Transverse colon (tissue), 4 donors: ENCODE measurements at regions not wholly inside any gene's neighbourhood (a gene's known extent, or its start where the extent isn't known, plus 50 kb on each side); places are given as distances from the start of the nearest gene placed in this dataset.

Experiments
- DNase-seq: peaks from one replicate; pipeline ENCODE4 v3.0.0-alpha.2; 2019
- H3K27ac ChIP-seq, 4 donors: fragments of 200-600 bp; sonication (generic); 2 replicates each; pipeline ENCODE4 v1.5.1; 2016 to 2018; ENCODE audit warnings: inconsistent platforms in 4 of 4
- H3K27me3 ChIP-seq: fragments of 200-600 bp; sonication (generic); 2 replicates; pipeline ENCODE4 v1.5.1; 2017; ENCODE audit warnings: inconsistent platforms
- H3K36me3 ChIP-seq, 4 donors: fragments of 200-600 bp; sonication (generic); 2 replicates each; pipeline ENCODE4 v1.5.1; 2017 to 2019; ENCODE audit warnings: inconsistent platforms in 4 of 4
- H3K4me1 ChIP-seq, 4 donors: fragments of 200-600 bp; sonication (generic); 2 replicates each; pipeline ENCODE4 v1.5.1; 2017 to 2020; ENCODE audit warnings: inconsistent platforms in 4 of 4
- H3K4me3 ChIP-seq, 4 donors: fragments of 200-600 bp; sonication (generic); 1 replicate in 1 of 4; 2 replicates in 3 of 4; pipeline versions ENCODE4 v1.5.1 to v1.6.1; 2017 to 2019; ENCODE audit warnings: inconsistent platforms in 4 of 4
- H3K9me3 ChIP-seq, 2 donors: fragments of 200-600 bp; sonication (generic); 2 replicates each; pipeline ENCODE4 v1.5.1; 2017 to 2019; ENCODE audit warnings: inconsistent platforms in 2 of 2
- EP300 ChIP-seq: sonication (generic); formaldehyde crosslinking; IDR thresholded peaks from one replicate; pipeline ENCODE4 v1.6.1; 2017; ENCODE audit warnings: antibody characterized with exemption, low read depth
- POLR2A ChIP-seq: fragments of 450-650 bp; IDR thresholded peaks from one replicate; pipeline ENCODE4 v1.6.1; 2016; ENCODE audit warnings: antibody characterized with exemption, mild to moderate bottlenecking, moderate library complexity
- POLR2AphosphoS5 ChIP-seq, 3 donors: sonication (generic); formaldehyde crosslinking; IDR thresholded peaks; one replicate each; pipeline ENCODE4 v1.6.1; 2016; ENCODE audit warnings: antibody characterized with exemption in 3 of 3
- WGBS, 2 donors: methylation state at CpG; one replicate each; pipeline ENCODE4 v1.1.5; 2018; ENCODE audit warnings: low coverage in 1 of 2; 5-methylcytosine and 5-hydroxymethylcytosine counted together
- in situ Hi-C, 4 donors: fragments of 200-750 bp; cut with MboI; loops; one replicate each; pipeline versions ENCODE4 v1.15.0 to v1.15.1; 2017; ENCODE audit warnings: low sequenced_read_pairs in 3 of 4, low pct_ligation_motif_present in 1 of 4, low pct_unique_long_range_greater_than_20kb in 1 of 4
- intact Hi-C: fragments of 100-400 bp; cut with DNase I; formaldehyde crosslinking; loops from one replicate; pipeline ENCODE4 v1.15.1; 2023; ENCODE audit warnings: low total_unique reads
- TF ChIP-seq, protein P1 (sequence below), 5 experiments: fragments of 200-600 bp in 3 of 5; fragments of 450-650 bp in 2 of 5; sonication (generic) in 3 of 5; IDR thresholded peaks; 1 replicate in 2 of 5; 2 replicates in 3 of 5; pipeline ENCODE4 v1.5.1; 2016 to 2017; ENCODE audit warnings: antibody characterized with exemption in 5 of 5, inconsistent platforms in 3 of 5, mild to moderate bottlenecking in 2 of 5, moderate library complexity in 1 of 5

DNA sequence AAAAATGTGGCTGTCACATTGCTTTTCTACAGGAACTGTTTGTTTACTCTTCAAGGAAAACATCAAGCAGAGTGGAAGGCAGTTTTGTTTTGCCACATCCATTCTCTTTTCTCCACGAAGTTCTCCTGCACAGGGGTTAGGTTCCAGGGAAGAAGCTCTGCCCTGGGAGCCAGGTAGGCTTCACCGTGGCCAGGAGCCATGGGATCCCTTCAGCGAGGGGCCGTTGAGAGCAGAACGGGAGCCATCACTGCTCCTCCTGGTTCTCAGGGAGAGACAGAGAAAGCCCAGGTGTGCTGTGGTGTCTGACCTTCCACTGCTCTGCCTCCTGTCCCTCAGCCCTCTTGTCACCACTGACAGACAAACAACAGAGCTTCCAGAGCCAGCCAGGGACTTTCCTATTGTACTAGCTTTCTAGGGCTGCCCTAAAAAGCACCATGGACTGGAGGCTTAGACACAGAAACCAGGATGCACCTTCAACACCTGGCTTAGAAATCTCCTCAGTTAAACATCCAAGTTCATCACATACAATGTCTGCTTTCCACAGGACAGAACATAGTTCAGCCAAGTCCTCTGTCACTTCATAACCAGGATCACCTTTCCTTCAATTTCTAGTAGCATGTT is 75.6 kb upstream of the SLC22A23 start:
- H3K4me1 ChIP-seq = peaks cover 0 to 5% (median 0%) of the 10 kb centered on the region in 4 donors
- intact Hi-C loops = no loop called here
- DNase-seq = no peak
- H3K4me3 ChIP-seq = no peak overlapping the region
- WGBS, 2 donors = 70% methylated on average over 5 of the region's 5 CpGs; no CpG with 5 or more reads in 1 of the 2 donors
- H3K36me3 ChIP-seq = no peaks in the 10 kb centered on the region
- TF ChIP-seq EP300 = no peak
- no peak for TF ChIP-seq POLR2A
- TF ChIP-seq POLR2AphosphoS5 (IDR thresholded peaks at IDR 0.05) = no peak
- TF ChIP-seq, protein P1, sequence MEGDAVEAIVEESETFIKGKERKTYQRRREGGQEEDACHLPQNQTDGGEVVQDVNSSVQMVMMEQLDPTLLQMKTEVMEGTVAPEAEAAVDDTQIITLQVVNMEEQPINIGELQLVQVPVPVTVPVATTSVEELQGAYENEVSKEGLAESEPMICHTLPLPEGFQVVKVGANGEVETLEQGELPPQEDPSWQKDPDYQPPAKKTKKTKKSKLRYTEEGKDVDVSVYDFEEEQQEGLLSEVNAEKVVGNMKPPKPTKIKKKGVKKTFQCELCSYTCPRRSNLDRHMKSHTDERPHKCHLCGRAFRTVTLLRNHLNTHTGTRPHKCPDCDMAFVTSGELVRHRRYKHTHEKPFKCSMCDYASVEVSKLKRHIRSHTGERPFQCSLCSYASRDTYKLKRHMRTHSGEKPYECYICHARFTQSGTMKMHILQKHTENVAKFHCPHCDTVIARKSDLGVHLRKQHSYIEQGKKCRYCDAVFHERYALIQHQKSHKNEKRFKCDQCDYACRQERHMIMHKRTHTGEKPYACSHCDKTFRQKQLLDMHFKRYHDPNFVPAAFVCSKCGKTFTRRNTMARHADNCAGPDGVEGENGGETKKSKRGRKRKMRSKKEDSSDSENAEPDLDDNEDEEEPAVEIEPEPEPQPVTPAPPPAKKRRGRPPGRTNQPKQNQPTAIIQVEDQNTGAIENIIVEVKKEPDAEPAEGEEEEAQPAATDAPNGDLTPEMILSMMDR (IDR thresholded peaks at IDR 0.05) = no peak
- H3K27ac ChIP-seq = no peak overlapping the region
- H3K9me3 ChIP-seq = no peaks in the 10 kb centered on the region
- in situ Hi-C loops = no loop called here
- H3K27me3 ChIP-seq = no peaks in the 10 kb centered on the region

DNA sequence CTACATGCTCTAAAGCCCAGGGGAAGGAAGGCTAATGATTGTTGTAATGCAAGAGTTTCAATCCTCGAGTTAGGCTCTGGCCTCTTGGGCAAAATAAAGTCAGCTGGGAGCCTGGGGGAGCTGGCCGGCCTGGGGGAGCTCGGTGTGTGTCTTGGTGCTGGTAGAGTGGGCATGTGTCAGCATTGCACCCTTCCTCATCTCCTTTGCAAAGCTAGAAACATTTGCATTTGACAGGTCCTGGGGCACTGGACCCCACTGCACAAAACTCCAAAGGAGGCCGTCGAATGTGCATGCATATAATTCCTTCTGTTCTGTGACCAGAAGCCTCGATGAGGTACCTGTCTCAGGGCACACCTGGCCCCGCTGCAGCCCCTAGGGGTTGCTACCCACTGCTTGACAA is 74.6 kb upstream of the SLC22A23 start:
- no peaks in the 10 kb centered on the region for H3K27me3 ChIP-seq
- intact Hi-C loops (no loop called here), in situ Hi-C loops (no loop called here)
- no peaks in the 10 kb centered on the region for H3K9me3 ChIP-seq
- H3K4me3 ChIP-seq = no peak overlapping the region
- TF ChIP-seq, protein P1 (IDR thresholded peaks at IDR 0.05) = no peak
- no peak for TF ChIP-seq POLR2A
- TF ChIP-seq EP300 = no peak
- no peak for TF ChIP-seq POLR2AphosphoS5 (IDR thresholded peaks at IDR 0.05)
- H3K4me1 ChIP-seq = peaks cover 0 to 5% (median 0%) of the 10 kb centered on the region in 4 donors
- no peaks in the 10 kb centered on the region for H3K36me3 ChIP-seq
- DNase-seq = no peak
- 90% methylated on average over 7 of the region's 7 CpGs; no CpG with 5 or more reads in 1 of the 2 donors for WGBS, 2 donors
- H3K27ac ChIP-seq = no peak overlapping the region

DNA sequence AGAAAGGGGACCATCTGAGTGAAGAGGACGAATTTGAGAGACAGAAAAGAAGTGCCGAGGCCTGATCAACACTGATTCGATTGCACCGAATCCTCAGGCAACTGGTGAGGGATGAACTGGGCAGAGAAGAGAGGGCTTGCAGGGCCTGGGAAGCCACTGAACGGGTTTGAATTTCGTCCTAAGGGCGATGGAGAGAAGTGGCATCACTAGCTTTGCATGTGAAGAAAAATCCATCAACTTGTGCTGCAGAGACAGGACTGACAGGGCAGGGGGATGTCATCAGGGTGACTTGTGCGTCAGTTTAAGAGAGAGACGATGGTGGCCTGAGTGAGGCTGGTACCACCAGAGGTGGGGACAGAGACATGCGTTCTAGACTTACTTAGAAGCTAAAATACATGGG is 73.7 kb upstream of the SLC22A23 start:
- Histone ChIP-seq H3K27ac (no peak overlapping the region), H3K36me3 (no peaks in the 10 kb centered on the region), H3K4me3 (no peak overlapping the region), H3K4me1 (peaks cover 0 to 5% (median 0%) of the 10 kb centered on the region in 4 donors), H3K9me3 (no peaks in the 10 kb centered on the region), H3K27me3 (no peaks in the 10 kb centered on the region)
- TF ChIP-seq, protein P1 (IDR thresholded peaks at IDR 0.05) = no peak
- TF ChIP-seq POLR2A (no peak), EP300 (no peak), POLR2AphosphoS5 (IDR thresholded peaks at IDR 0.05) (no peak)
- DNase-seq = no peak
- in situ Hi-C loops = no loop called here
- WGBS, 2 donors = 82 to 92% methylated on average over 5 to 10 of the region's 10 CpGs
- intact Hi-C loops = no loop called here

DNA sequence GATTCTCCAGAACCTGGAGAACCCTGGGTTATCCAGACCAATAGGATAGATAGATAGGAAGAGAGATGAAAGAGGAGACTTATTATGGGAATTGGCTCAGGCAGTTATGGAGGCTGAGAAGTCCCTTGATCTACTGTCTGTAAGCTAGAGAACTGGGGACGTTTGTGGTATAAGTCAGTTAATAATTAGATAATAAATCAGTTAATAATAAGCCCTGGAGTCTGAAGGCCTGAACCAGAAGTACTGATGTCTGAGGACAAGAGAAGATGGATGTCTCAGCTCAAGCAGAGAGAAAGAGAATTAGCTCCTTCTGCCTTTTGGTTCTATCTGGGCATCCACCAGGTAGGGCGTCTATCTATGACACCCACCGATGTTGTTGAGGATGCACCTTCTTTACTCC is 72.9 kb upstream of the SLC22A23 start:
- Histone ChIP-seq H3K27ac (no peak overlapping the region), H3K36me3 (no peaks in the 10 kb centered on the region), H3K4me3 (no peak overlapping the region), H3K4me1 (peaks cover 0 to 5% (median 0%) of the 10 kb centered on the region in 4 donors), H3K27me3 (no peaks in the 10 kb centered on the region), H3K9me3 (no peaks in the 10 kb centered on the region)
- no peak for DNase-seq
- TF ChIP-seq EP300 = no peak
- TF ChIP-seq, protein P1 (IDR thresholded peaks at IDR 0.05) = no peak
- no peak for TF ChIP-seq POLR2AphosphoS5 (IDR thresholded peaks at IDR 0.05)
- no peak for TF ChIP-seq POLR2A
- in situ Hi-C loops = no loop called here
- intact Hi-C loops = no loop called here
- WGBS, 2 donors = 33 to 87% methylated on average over 1 to 3 of the region's 3 CpGs
